ENCODE measurements at regions not wholly inside any gene's neighbourhood (a gene's known extent, or its start where the extent isn't known, plus 50 kb on each side); places are given as distances from the start of the nearest gene placed in this dataset.
A peak's percentile ranks its signal among the peaks of the same experiment; 100 is the strongest.
"Not testable (repeated sequence)": the region's sequence is repeated elsewhere in the genome, so short reads cannot be mapped to it uniquely, and the experiment has no call there.

DNA sequence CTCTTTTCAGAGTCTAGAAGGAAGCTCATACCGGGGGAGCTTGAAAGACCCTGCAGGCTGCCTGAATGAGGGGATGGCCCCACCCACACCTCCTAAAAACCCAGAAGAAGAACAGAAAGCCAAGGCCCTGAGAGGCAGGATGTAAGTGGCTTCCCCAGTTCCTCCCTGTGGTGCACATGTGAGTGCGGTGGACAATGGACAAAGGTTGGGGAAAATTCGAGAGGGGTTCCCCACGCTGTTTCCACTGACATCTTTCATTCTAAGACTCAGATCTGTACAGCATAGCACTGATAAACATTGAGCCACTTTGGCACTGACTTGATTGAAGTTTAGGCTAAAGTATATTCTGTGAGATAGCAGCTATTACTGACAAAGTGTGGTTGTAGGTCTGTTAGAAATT lies 79.5 kb upstream of the UMPS start:
- DNase-seq: peak; percentile 47

GRCh38 chr3:124651416-124651815 lies 78.8 kb upstream of the UMPS start:
- DNase-seq: not testable (repeated sequence)

- DNase-seq: no peak
Observed at GRCh38 chr3:124652009-124652408, 78.2 kb upstream of the UMPS start.

- DNase-seq: no peak
Observed at GRCh38 chr3:124653071-124653796, 77.0 kb upstream of the UMPS start.

DNA sequence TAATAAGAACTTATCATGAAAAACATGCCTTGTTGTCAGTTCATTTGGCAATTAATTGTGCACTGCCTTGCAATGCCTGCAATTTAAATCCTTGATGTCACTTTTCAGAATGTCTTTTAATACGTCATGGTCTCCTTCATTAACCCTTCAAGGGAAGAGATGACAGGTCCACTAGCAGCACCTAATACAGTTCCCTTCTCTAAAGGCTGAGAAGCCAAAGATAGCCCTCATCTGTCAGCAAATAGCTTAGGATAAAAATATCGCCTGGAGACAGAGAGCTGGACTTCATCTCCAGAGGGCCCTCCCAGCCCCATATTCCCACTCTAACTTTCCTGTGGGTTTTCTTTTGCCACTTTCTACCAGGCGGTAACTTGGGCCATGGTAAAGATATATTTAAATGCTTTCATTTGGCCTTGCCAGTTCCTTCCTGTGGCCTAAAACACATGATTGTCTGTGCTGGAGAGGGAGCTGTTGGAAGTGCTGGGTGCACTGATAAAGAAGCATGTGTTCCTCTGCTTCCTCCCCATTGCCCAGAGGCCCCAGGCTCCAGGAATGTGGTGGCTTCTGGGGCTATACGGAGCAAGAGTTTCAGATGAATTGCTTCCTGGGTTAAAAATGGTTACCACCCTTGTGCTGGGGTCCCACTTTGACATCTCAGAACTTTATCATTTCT lies 76.3 kb upstream of the UMPS start:
- no peak for DNase-seq

DNA sequence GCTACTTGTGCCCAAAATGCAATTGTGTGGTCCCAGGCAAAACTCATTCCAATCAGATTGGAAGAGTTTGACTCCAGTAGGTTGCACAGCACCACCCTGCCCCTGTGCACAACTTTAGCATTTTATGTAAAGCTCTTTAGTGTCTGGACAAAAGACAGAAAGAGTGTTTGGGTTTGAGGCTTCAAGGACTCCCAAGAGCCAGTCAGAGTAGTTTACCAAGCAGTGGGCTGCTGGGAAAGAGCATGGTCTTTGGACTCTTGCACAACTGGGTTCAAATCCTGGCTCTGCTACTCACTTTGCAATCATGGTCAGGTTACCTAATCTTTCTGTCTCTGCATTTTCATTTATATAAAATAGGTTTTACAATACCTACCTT lies 75.8 kb upstream of the UMPS start:
- no peak for DNase-seq

DNA sequence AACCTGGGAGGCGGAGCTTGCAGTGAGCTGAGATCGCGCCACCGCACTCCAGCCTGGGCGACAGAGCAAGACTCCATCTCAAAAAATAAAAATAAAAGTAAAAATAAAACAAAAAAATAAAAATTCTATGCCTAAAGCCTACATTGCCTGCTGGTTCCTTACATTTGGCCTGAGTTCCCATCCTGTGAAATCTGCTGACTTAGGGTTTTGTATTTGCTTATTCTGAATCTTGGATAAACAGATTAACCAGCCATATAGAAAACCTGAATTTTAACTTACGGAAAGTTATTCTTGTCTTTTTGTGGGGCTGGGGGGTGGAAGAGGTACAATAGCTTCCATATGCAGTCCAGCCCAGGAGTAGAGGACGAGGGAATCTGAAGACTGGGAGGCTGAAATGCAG lies 73.7 kb upstream of the UMPS start:
- no peak for DNase-seq

- DNase-seq: no peak
Observed at GRCh38 chr3:124657138-124657537, 73.1 kb upstream of the UMPS start.

DNA sequence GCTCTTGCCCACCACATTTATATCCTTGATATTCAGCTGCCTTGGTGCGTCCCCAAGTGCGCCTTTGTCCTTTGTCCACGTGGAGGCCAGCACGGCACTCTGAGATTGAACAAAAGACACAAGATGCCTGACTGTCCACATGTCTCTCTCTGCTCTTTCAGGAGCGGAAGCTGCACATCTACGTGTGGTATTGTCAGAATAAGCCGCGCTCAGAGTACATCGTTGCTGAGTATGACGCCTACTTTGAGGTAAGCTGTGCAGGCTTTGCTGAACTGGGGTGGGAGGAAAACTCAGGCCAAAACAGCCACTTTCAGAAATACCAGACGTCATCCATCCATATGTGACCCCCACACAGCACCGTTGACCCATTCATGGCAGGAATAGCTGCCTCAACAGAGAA lies 72.0 kb upstream of the UMPS start:
- DNase-seq: no peak

DNA sequence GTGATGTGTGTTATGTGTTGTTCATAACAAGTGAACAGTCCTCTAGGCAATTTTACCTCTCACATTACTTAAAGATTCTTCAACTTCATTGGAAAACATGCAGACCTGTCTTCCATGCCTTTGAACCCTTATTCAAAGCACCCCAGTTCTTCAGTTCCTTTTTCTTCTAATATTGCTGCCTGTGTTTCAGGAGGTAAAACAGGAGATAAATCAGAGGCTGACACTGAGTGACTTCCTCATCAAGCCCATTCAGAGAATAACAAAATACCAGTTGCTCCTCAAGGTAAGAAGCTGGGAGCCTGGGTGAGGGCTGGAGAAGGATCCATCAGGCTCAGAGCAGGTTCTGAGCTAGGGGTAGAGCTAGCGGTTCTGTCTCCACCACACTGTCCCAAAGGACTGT lies 71.1 kb upstream of the UMPS start:
- DNase-seq: no peak

GRCh38 chr3:124660599-124660998 lies 69.7 kb upstream of the UMPS start:
- DNase-seq: no peak

DNA sequence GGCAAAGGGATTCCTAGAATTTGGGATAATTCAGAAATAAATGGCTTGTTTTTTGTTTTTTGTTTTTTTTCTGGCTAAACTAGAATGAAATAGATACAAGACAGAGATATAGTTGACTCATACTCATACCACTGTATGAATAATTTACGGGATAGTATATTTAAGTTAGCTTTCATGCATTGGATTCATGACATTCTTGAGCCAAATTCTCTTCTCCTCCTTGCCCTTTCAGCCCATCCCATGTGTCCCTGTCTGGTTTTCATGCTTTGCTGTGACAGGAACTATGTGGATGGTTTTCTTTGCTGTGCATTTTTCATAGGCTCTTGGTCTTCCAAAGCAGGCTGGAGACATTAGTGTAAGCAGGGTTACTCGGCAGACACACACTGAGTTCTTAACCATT lies 66.6 kb upstream of the UMPS start:
- DNase-seq: no peak

DNA sequence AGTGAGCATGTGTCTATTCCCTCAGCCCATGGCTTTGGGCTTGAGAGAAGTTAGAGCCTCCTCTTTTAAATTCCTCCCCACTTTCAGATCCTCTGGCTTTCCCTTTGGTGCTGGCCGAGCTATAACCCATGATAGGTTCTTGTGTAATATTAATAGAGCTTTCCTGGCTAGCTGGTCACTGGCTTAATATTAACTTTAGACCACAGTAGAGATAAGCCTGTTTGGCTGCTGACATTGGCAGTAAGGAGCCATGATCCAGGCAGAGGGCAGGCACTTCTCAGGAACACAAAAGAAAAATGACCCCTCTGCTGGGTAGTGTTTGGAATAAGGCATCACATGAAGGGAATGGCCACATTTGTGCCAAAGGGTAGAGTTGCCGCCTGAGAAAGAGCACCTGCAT lies 65.4 kb upstream of the UMPS start:
- DNase-seq: no peak

DNA sequence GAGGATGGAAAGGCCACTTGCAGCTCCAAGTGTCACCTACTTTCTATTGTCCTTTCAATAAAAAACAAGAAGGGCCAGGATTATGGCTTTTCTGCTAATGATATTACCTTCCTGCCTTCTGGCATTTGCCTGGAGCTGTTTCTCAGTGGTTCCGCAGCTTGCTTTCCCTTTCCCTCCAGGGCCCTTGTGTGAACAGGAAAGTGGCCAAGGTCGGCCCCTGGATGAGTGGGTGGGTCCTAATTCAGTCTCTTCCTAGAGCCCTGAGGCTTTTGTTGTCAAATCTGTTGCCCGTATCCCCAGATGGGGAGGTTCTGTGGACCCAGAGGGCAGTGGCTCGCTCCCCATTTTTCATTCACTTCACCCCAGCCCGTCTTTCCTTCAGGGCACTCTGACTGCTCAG lies 64.2 kb upstream of the UMPS start:
- DNase-seq: no peak

- no peak for DNase-seq
Observed at GRCh38 chr3:124669470-124669869, 60.8 kb upstream of the UMPS start.

DNA sequence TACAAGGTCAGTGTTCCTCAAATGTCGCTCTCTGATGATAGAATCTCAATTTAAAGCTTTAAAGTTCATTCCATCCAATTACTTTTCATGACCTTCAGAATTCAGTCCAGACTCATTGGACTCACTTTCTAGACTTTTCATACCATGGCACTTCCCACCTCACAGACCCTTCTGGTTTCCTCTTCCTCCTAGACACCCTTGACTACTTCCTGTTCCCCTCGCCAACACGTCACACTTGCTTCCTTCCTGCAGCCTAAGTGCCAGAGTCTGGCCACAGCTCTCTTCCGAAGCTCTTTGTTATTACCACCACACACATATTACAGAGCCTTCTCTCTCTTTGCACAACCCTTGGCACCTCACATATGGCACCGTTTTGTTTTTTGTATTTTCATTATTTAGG lies 59.1 kb upstream of the UMPS start:
- no peak for DNase-seq

- DNase-seq: no peak
Observed at GRCh38 chr3:124674336-124674735, 55.9 kb upstream of the UMPS start.

GRCh38 chr3:124676236-124676635 lies 54.0 kb upstream of the UMPS start:
- DNase-seq: no peak

- no peak for DNase-seq
Observed at GRCh38 chr3:124679048-124679638, 51.1 kb upstream of the UMPS start.

All from stimulated activated CD8-positive, alpha-beta memory T cell treated with anti-CD3 and anti-CD28 coated beads, Interleukin-4, amount 100 ng/mL, for 48 hours (primary cell).